GM23338 (cell line): ENCODE measurements at regions not wholly inside any gene's neighbourhood (a gene's known extent, or its start where the extent isn't known, plus 50 kb on each side); places are given as distances from the start of the nearest gene placed in this dataset.
A peak's percentile ranks its signal among the peaks of the same experiment; 100 is the strongest.

Experiments
- ATAC-seq: fragments of 200-7000 bp; cut with Tn5 transposase; 3 replicates; pipeline ENCODE4 v1.9.1; 2020
- DNase-seq: peaks from one replicate; pipeline ENCODE4 v3.0.0-alpha.2; 2015; ENCODE audit warnings: low spot score
- H2AFZ ChIP-seq: fragments of 200-600 bp; sonication (generic); 2 replicates; pipeline ENCODE4 v1.8.0; 2016; ENCODE audit warnings: antibody characterized with exemption, mild to moderate bottlenecking, moderate library complexity
- H3F3A ChIP-seq: fragments of 200-600 bp; sonication (generic); replicated peaks from 2 replicates; pipeline ENCODE4 v1.8.0; 2017; ENCODE audit warnings: antibody characterized with exemption, mixed run types, low read depth
- H3K27ac ChIP-seq: fragments of 200-600 bp; sonication (generic); 2 replicates; pipeline ENCODE4 v1.6.1; 2016; ENCODE audit warnings: low read depth
- H3K27me3 ChIP-seq: fragments of 200-600 bp; sonication (generic); 2 replicates; pipeline ENCODE4 v1.8.0; 2016; ENCODE audit warnings: mild to moderate bottlenecking, mixed run types, moderate library complexity; ENCODE audit not compliant: insufficient read depth
- H3K36me3 ChIP-seq: fragments of 200-600 bp; sonication (generic); 2 replicates; pipeline ENCODE4 v1.8.0; 2016; ENCODE audit warnings: mild to moderate bottlenecking; ENCODE audit not compliant: insufficient read depth
- H3K4me1 ChIP-seq: fragments of 200-600 bp; sonication (generic); 2 replicates; pipeline ENCODE4 v1.8.0; 2016; ENCODE audit warnings: mild to moderate bottlenecking, moderate library complexity; ENCODE audit not compliant: insufficient read depth
- H3K4me2 ChIP-seq: fragments of 200-600 bp; sonication (generic); 2 replicates; pipeline ENCODE4 v1.7.1; 2017; ENCODE audit warnings: mixed run types
- H3K4me3 ChIP-seq: fragments of 200-600 bp; sonication (generic); 2 replicates; pipeline ENCODE4 v1.6.1; 2016; ENCODE audit warnings: mixed run types
- H3K79me2 ChIP-seq: fragments of 200-600 bp; sonication (generic); replicated peaks from 2 replicates; pipeline ENCODE4 v1.8.0; 2017; ENCODE audit warnings: mild to moderate bottlenecking; ENCODE audit not compliant: insufficient read depth
- H3K9me2 ChIP-seq: fragments of 200-600 bp; sonication (generic); 2 replicates; pipeline ENCODE4 v1.8.0; 2017; ENCODE audit not compliant: insufficient read depth
- H4K20me1 ChIP-seq: fragments of 200-600 bp; sonication (generic); replicated peaks from 2 replicates; pipeline ENCODE4 v1.8.0; 2017; ENCODE audit warnings: mild to moderate bottlenecking; ENCODE audit not compliant: insufficient read depth
- H3K27ac Mint-ChIP-seq: 2 replicates; pipeline ENCODE4 v1.8.0; 2020; ENCODE audit warnings: inconsistent platforms, mild to moderate bottlenecking, moderate library complexity, mixed read lengths
- H3K27me3 Mint-ChIP-seq: 3 replicates; pipeline ENCODE4 v1.8.0; 2022; ENCODE audit warnings: low read depth, mild to moderate bottlenecking, moderate library complexity, mixed read lengths, inconsistent platforms; ENCODE audit not compliant: insufficient read depth, poor library complexity
- H3K36me3 Mint-ChIP-seq: 3 replicates; pipeline ENCODE4 v1.8.0; 2021; ENCODE audit warnings: low read depth, mild to moderate bottlenecking, inconsistent platforms, moderate library complexity, mixed read lengths
- H3K4me1 Mint-ChIP-seq: 3 replicates; pipeline ENCODE4 v1.8.0; 2020; ENCODE audit warnings: mild to moderate bottlenecking, inconsistent platforms, mixed read lengths
- H3K4me3 Mint-ChIP-seq: 3 replicates; pipeline ENCODE4 v1.8.0; 2021; ENCODE audit warnings: moderate library complexity, mild to moderate bottlenecking, inconsistent platforms, mixed read lengths
- H3K9me3 Mint-ChIP-seq: 3 replicates; pipeline ENCODE4 v1.8.0; 2020; ENCODE audit warnings: moderate library complexity, mild to moderate bottlenecking, inconsistent platforms, mixed read lengths
- CREB1 ChIP-seq: fragments of 250-450 bp; sonication (Bioruptor Pico); IDR thresholded peaks from 2 replicates; pipeline ENCODE4 v1.5.0; 2020; ENCODE audit warnings: low read depth, mild to moderate bottlenecking, moderate library complexity
- EZH2 ChIP-seq: fragments of 200-600 bp; sonication (generic); IDR thresholded peaks from one replicate; pipeline ENCODE4 v1.8.0; 2017; ENCODE audit warnings: antibody characterized with exemption, mild to moderate bottlenecking, low read depth; ENCODE audit not compliant: unreplicated experiment
- EZH2phosphoT487 ChIP-seq: fragments of 200-600 bp; sonication (generic); IDR thresholded peaks from one replicate; pipeline ENCODE4 v1.8.1; 2018; ENCODE audit warnings: antibody characterized with exemption; ENCODE audit not compliant: unreplicated experiment
- JUNB ChIP-seq: IDR thresholded peaks from one replicate; pipeline ENCODE4 v1.6.1; 2016; ENCODE audit warnings: antibody characterized with exemption; ENCODE audit not compliant: unreplicated experiment
- NANOG ChIP-seq: IDR thresholded peaks from 2 replicates; pipeline ENCODE4 v1.6.1; 2016; ENCODE audit warnings: antibody characterized with exemption, borderline replicate concordance
- POLR2AphosphoS5 ChIP-seq: IDR thresholded peaks from 2 replicates; pipeline ENCODE4 v1.6.1; 2016; ENCODE audit warnings: antibody characterized with exemption, low read depth
- ZNF331 ChIP-seq: fragments of 250-450 bp; sonication (Bioruptor Pico); IDR thresholded peaks from 2 replicates; pipeline ENCODE4 v1.5.0; 2020; ENCODE audit warnings: low read depth, mild to moderate bottlenecking, moderate library complexity
- TF ChIP-seq, protein P1 (sequence below), 2 experiments: fragments of 200-600 bp in 1 of 2; sonication (generic) in 1 of 2; conservative IDR thresholded peaks; 2 replicates each; pipeline versions ENCODE4 v1.5.1 to v1.6.1; 2016 to 2017; ENCODE audit warnings: antibody characterized with exemption in 2 of 2, low read depth in 2 of 2, mild to moderate bottlenecking in 2 of 2, moderate library complexity in 1 of 2
- TF ChIP-seq, protein P2 (sequence below): IDR thresholded peaks from one replicate; pipeline ENCODE4 v1.6.1; 2018; ENCODE audit warnings: antibody characterized with exemption; ENCODE audit not compliant: unreplicated experiment
- TF ChIP-seq, protein P3 (sequence below): IDR thresholded peaks from 2 replicates; pipeline ENCODE4 v1.6.1; 2016; ENCODE audit warnings: antibody characterized with exemption

DNA sequence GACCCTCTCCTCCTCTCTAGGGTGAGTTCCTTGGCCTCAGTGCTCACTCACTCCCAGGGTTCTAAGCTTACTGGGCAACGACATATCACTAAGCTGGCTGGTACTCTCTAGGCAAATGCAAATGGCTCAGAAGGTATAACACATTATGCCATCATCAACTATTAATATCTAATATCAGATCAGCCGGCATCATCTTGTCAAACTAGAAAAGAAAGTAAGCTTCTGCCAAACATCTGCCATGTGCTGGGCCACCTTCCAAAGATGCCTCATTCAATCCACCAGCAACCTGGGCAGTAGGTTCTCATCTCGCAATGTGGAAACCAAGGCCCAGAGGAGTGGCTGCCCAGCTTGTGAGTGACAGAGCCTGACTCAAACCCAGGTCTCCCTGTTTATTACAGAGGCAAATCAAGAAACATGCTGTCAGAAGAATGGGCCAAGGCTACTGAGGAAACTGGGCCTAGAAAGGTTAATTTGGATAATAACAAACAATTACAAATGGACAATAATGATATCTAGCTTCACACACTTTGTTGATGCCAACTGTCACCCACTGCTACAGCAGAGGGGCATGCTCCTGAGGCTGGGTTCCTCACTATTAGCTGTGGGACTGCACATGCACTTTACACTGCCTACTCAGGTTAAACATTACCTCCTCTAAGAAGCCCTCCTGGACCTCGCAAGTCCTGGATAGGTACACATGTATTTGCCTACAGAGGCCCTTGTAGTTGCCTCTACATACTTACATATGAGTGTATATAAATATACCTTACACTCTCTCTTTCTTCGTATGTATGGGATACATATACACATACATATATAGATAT is 183.3 kb upstream of the JUN start:
- ATAC-seq (no peak), DNase-seq (no peak)
- H3K79me2 ChIP-seq = no peaks in the 10 kb centered on the region
- H3K27ac ChIP-seq = no peak overlapping the region
- no peaks in the 10 kb centered on the region for H3K4me1 ChIP-seq
- Mint-ChIP-seq H3K36me3 (no peaks in the 10 kb centered on the region), H3K4me3 (no peak overlapping the region), H3K4me1 (no peaks in the 10 kb centered on the region), H3K9me3 (no peaks in the 10 kb centered on the region), H3K27ac (no peak overlapping the region), H3K27me3 (no peaks in the 10 kb centered on the region)
- no peak overlapping the region for H2AFZ ChIP-seq
- no peak for TF ChIP-seq CREB1 (CRISPR knock-in tag)
- TF ChIP-seq NANOG = no peak
- TF ChIP-seq, protein P1, sequence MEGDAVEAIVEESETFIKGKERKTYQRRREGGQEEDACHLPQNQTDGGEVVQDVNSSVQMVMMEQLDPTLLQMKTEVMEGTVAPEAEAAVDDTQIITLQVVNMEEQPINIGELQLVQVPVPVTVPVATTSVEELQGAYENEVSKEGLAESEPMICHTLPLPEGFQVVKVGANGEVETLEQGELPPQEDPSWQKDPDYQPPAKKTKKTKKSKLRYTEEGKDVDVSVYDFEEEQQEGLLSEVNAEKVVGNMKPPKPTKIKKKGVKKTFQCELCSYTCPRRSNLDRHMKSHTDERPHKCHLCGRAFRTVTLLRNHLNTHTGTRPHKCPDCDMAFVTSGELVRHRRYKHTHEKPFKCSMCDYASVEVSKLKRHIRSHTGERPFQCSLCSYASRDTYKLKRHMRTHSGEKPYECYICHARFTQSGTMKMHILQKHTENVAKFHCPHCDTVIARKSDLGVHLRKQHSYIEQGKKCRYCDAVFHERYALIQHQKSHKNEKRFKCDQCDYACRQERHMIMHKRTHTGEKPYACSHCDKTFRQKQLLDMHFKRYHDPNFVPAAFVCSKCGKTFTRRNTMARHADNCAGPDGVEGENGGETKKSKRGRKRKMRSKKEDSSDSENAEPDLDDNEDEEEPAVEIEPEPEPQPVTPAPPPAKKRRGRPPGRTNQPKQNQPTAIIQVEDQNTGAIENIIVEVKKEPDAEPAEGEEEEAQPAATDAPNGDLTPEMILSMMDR (conservative IDR thresholded peaks at IDR 0.05; ENCODE audit: low read depth in 2 of 2) = no peak
- no peaks in the 10 kb centered on the region for H3F3A ChIP-seq
- H4K20me1 ChIP-seq = no peaks in the 10 kb centered on the region
- H3K4me2 ChIP-seq = no peak overlapping the region
- H3K9me2 ChIP-seq = no peaks in the 10 kb centered on the region
- H3K36me3 ChIP-seq = no peaks in the 10 kb centered on the region
- no peaks in the 10 kb centered on the region for H3K27me3 ChIP-seq
- H3K4me3 ChIP-seq = no peak overlapping the region

DNA sequence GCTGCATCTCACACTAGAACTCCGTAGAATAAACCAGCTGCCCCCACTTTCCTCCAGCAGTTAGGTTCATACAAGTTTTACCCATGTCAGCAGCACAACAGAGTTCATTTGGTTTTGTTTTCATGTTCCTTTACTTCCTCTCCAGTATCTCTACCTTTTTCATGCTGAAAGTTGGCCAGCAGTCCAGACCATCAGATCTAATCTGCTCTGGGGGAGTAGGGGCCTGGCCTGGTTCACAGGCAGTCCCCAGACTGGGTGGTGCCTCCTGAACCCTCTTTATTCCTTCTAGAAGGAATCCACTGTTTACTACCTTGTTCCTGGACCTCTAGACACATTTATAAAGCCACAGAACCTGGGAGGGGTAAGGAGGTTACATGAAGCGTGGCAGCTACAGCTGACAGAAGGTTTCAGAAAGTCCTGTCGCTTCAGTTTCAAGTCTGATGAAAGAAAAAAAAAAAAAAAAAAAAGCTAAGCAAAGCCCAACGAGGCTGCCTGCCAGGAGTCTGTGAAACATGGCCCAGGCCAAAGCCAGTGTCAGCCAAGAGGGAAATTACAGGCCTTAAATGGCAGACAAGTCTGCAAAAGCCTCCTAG is 184.6 kb upstream of the JUN start:
- Histone ChIP-seq H2AFZ (peak overlapping the region; percentile 85; the same call in 1 of the 2 replicates), H3F3A (no peaks in the 10 kb centered on the region), H3K4me2 (no peak overlapping the region), H3K4me1 (no peaks in the 10 kb centered on the region), H3K9me2 (no peaks in the 10 kb centered on the region), H3K27me3 (no peaks in the 10 kb centered on the region), H3K79me2 (no peaks in the 10 kb centered on the region), H4K20me1 (no peaks in the 10 kb centered on the region), H3K36me3 (no peaks in the 10 kb centered on the region), H3K4me3 (no peak overlapping the region), H3K27ac (no peak overlapping the region)
- H3K27me3 Mint-ChIP-seq = no peaks in the 10 kb centered on the region
- H3K27ac Mint-ChIP-seq = no peak overlapping the region
- H3K36me3 Mint-ChIP-seq = no peaks in the 10 kb centered on the region
- no peaks in the 10 kb centered on the region for H3K4me1 Mint-ChIP-seq
- no peaks in the 10 kb centered on the region for H3K9me3 Mint-ChIP-seq
- no peak for DNase-seq
- no peak overlapping the region for H3K4me3 Mint-ChIP-seq
- no peak for ATAC-seq
- TF ChIP-seq CREB1 (CRISPR knock-in tag) (no peak), POLR2AphosphoS5 (no peak), ZNF331 (CRISPR knock-in tag) (no peak), EZH2phosphoT487 (no peak), EZH2 (no peak), NANOG (no peak), JUNB (no peak)
- TF ChIP-seq, protein P2, sequence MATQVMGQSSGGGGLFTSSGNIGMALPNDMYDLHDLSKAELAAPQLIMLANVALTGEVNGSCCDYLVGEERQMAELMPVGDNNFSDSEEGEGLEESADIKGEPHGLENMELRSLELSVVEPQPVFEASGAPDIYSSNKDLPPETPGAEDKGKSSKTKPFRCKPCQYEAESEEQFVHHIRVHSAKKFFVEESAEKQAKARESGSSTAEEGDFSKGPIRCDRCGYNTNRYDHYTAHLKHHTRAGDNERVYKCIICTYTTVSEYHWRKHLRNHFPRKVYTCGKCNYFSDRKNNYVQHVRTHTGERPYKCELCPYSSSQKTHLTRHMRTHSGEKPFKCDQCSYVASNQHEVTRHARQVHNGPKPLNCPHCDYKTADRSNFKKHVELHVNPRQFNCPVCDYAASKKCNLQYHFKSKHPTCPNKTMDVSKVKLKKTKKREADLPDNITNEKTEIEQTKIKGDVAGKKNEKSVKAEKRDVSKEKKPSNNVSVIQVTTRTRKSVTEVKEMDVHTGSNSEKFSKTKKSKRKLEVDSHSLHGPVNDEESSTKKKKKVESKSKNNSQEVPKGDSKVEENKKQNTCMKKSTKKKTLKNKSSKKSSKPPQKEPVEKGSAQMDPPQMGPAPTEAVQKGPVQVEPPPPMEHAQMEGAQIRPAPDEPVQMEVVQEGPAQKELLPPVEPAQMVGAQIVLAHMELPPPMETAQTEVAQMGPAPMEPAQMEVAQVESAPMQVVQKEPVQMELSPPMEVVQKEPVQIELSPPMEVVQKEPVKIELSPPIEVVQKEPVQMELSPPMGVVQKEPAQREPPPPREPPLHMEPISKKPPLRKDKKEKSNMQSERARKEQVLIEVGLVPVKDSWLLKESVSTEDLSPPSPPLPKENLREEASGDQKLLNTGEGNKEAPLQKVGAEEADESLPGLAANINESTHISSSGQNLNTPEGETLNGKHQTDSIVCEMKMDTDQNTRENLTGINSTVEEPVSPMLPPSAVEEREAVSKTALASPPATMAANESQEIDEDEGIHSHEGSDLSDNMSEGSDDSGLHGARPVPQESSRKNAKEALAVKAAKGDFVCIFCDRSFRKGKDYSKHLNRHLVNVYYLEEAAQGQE = no peak
- TF ChIP-seq, protein P1 (conservative IDR thresholded peaks at IDR 0.05; ENCODE audit: low read depth in 2 of 2) = no peak
- TF ChIP-seq, protein P3, sequence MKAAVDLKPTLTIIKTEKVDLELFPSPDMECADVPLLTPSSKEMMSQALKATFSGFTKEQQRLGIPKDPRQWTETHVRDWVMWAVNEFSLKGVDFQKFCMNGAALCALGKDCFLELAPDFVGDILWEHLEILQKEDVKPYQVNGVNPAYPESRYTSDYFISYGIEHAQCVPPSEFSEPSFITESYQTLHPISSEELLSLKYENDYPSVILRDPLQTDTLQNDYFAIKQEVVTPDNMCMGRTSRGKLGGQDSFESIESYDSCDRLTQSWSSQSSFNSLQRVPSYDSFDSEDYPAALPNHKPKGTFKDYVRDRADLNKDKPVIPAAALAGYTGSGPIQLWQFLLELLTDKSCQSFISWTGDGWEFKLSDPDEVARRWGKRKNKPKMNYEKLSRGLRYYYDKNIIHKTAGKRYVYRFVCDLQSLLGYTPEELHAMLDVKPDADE = no peak
